Loucy (cell line): ENCODE measurements at regions not wholly inside any gene's neighbourhood (a gene's known extent, or its start where the extent isn't known, plus 50 kb on each side); places are given as distances from the start of the nearest gene placed in this dataset.
"Not testable (repeated sequence)": the region's sequence is repeated elsewhere in the genome, so short reads cannot be mapped to it uniquely, and the experiment has no call there.

Experiments used
- H2AFZ ChIP-seq: fragments of 200-600 bp; sonication (generic); 2 replicates; pipeline ENCODE4 v1.6.0; 2016; ENCODE audit warnings: antibody characterized with exemption, mild to moderate bottlenecking, low read length, moderate library complexity
- H3F3A ChIP-seq: fragments of 200-600 bp; 2 replicates; pipeline ENCODE4 v1.6.0; 2016; ENCODE audit warnings: antibody characterized with exemption, low read depth, mild to moderate bottlenecking
- H3K27me3 ChIP-seq: fragments of 200-600 bp; sonication (generic); 2 replicates; pipeline ENCODE4 v1.6.1; 2014; ENCODE audit warnings: low read length, mild to moderate bottlenecking; ENCODE audit not compliant: insufficient read depth, poor library complexity, severe bottlenecking
- H3K36me3 ChIP-seq: fragments of 200-600 bp; sonication (generic); 2 replicates; pipeline ENCODE4 v1.6.1; 2016; ENCODE audit warnings: low read length; ENCODE audit not compliant: insufficient read depth
- H3K4me1 ChIP-seq: fragments of 200-600 bp; sonication (generic); 2 replicates; pipeline ENCODE4 v1.5.1; 2014; ENCODE audit warnings: low read length, mild to moderate bottlenecking; ENCODE audit not compliant: insufficient read depth, poor library complexity, severe bottlenecking
- H3K4me2 ChIP-seq: fragments of 200-600 bp; sonication (generic); 2 replicates; pipeline ENCODE4 v1.6.0; 2014; ENCODE audit warnings: antibody characterized with exemption, low read length, low read depth, mild to moderate bottlenecking; ENCODE audit not compliant: poor library complexity, severe bottlenecking
- H3K4me3 ChIP-seq: fragments of 200-600 bp; sonication (generic); 2 replicates; pipeline ENCODE4 v1.5.1; 2014; ENCODE audit warnings: low read length, mild to moderate bottlenecking, mixed read lengths; ENCODE audit not compliant: poor library complexity, severe bottlenecking
- H3K79me2 ChIP-seq: fragments of 200-600 bp; sonication (generic); 2 replicates; pipeline ENCODE4 v1.6.1; 2014; ENCODE audit warnings: low read length; ENCODE audit not compliant: insufficient read depth
- H3K9ac ChIP-seq: fragments of 200-600 bp; sonication (generic); 2 replicates; pipeline ENCODE4 v1.6.0; 2014; ENCODE audit warnings: mild to moderate bottlenecking, low read depth, low read length, moderate library complexity; ENCODE audit not compliant: poor library complexity, severe bottlenecking
- H3K9me2 ChIP-seq: fragments of 200-600 bp; sonication (generic); replicated peaks from 2 replicates; pipeline ENCODE4 v1.6.1; 2016; ENCODE audit warnings: low read depth, low read length, mixed read lengths
- H3K9me3 ChIP-seq: fragments of 200-600 bp; sonication (generic); 2 replicates; pipeline ENCODE4 v1.6.1; 2014; ENCODE audit warnings: mild to moderate bottlenecking, antibody characterized with exemption, low read length, low read depth; ENCODE audit not compliant: insufficient read depth
- H4K20me1 ChIP-seq: fragments of 200-600 bp; sonication (generic); 2 replicates; pipeline ENCODE4 v1.6.0; 2014; ENCODE audit warnings: antibody characterized with exemption, low read length, mild to moderate bottlenecking; ENCODE audit not compliant: insufficient read depth, poor library complexity, severe bottlenecking
- CTCF ChIP-seq: fragments of 200-600 bp; sonication (generic); conservative IDR thresholded peaks from 2 replicates; pipeline ENCODE4 v1.5.1; 2014; ENCODE audit warnings: mild to moderate bottlenecking, antibody characterized with exemption, low read length
- EZH2phosphoT487 ChIP-seq: fragments of 200-600 bp; IDR thresholded peaks from 2 replicates; pipeline ENCODE4 v1.6.1; 2018; ENCODE audit warnings: antibody characterized with exemption, mild to moderate bottlenecking, moderate library complexity, borderline replicate concordance

- Histone ChIP-seq H3F3A (no peaks in the 10 kb centered on the region), H3K79me2 (no peaks in the 10 kb centered on the region), H4K20me1 (no peaks in the 10 kb centered on the region)
Observed at GRCh38 chr14:81594012-81594411, 60.4 kb upstream of the SEL1L start.

GRCh38 chr14:81605660-81606059 lies 72.0 kb upstream of the SEL1L start:
- H3K27me3 ChIP-seq, result no peaks in the 10 kb centered on the region
- H3K4me1 ChIP-seq, result no peaks in the 10 kb centered on the region
- no peak overlapping the region for H3K4me2 ChIP-seq
- no peaks in the 10 kb centered on the region for H3F3A ChIP-seq
- H3K9ac ChIP-seq, result no peak overlapping the region
- H4K20me1 ChIP-seq, result no peaks in the 10 kb centered on the region
- 0 out of 2 replicates have a peak, but pooled peaks cover 2% of the 10 kb centered on the region for H3K9me3 ChIP-seq
- no peak overlapping the region for H2AFZ ChIP-seq
- no peaks in the 10 kb centered on the region for H3K79me2 ChIP-seq
- H3K36me3 ChIP-seq, result no peaks in the 10 kb centered on the region
- H3K4me3 ChIP-seq, result no peak overlapping the region
- TF ChIP-seq CTCF, result no peak
- no peak for TF ChIP-seq EZH2phosphoT487
- H3K9me2 ChIP-seq, result no peaks in the 10 kb centered on the region

More at GRCh38 chr14:81594012-81594411, 60.4 kb upstream of the SEL1L start:
- Histone ChIP-seq H3K4me3 (no peak overlapping the region), H3K9me3 (no peaks in the 10 kb centered on the region), H2AFZ (no peak overlapping the region), H3K9ac (no peak overlapping the region), H3K4me1 (no peaks in the 10 kb centered on the region), H3K27me3 (no peaks in the 10 kb centered on the region), H3K9me2 (no peaks in the 10 kb centered on the region), H3K36me3 (no peaks in the 10 kb centered on the region), H3K4me2 (no peak overlapping the region)
- no peak for TF ChIP-seq CTCF
- TF ChIP-seq EZH2phosphoT487, result no peak

- no peak overlapping the region for H3K4me3 ChIP-seq
- H4K20me1 ChIP-seq, result no peaks in the 10 kb centered on the region
- H3F3A ChIP-seq, result no peaks in the 10 kb centered on the region
- TF ChIP-seq EZH2phosphoT487 (no peak), CTCF (no peak)
- H3K27me3 ChIP-seq, result no peaks in the 10 kb centered on the region
- H3K4me1 ChIP-seq, result no peaks in the 10 kb centered on the region
- no peak overlapping the region for H2AFZ ChIP-seq
- H3K9me2 ChIP-seq, result no peaks in the 10 kb centered on the region
- H3K79me2 ChIP-seq, result no peaks in the 10 kb centered on the region
- no peak overlapping the region for H3K4me2 ChIP-seq
- 0 out of 2 replicates have a peak, but pooled peaks cover 2% of the 10 kb centered on the region for H3K9me3 ChIP-seq
- no peaks in the 10 kb centered on the region for H3K36me3 ChIP-seq
- H3K9ac ChIP-seq, result no peak overlapping the region
Observed at GRCh38 chr14:81613341-81614045, 79.8 kb upstream of the SEL1L start.

GRCh38 chr14:81614302-81614701 lies 80.6 kb upstream of the SEL1L start:
- not testable (repeated sequence) for H3F3A ChIP-seq, H3K79me2 ChIP-seq, H2AFZ ChIP-seq

More at GRCh38 chr14:81614302-81614701, 80.6 kb upstream of the SEL1L start:
- not testable (repeated sequence) for H4K20me1 ChIP-seq, H3K27me3 ChIP-seq, H3K9me3 ChIP-seq, H3K4me1 ChIP-seq, H3K4me2 ChIP-seq, H3K9me2 ChIP-seq, H3K36me3 ChIP-seq, H3K9ac ChIP-seq, H3K4me3 ChIP-seq
